Lower lobe of right lung (tissue), 2 donors: ENCODE measurements at regions not wholly inside any gene's neighbourhood (a gene's known extent, or its start where the extent isn't known, plus 50 kb on each side); places are given as distances from the start of the nearest gene placed in this dataset.

Source experiments
- ATAC-seq, 2 donors: fragments of 200-7000 bp; cut with Tn5 transposase; one replicate each; pipeline ENCODE4 v1.9.1; 2020 to 2022; ENCODE audit warnings: mild to moderate bottlenecking in 2 of 2, moderate library complexity in 2 of 2
- DNase-seq: peaks from one replicate; pipeline ENCODE4 v3.0.0-alpha.2; 2020
- H3K27ac ChIP-seq: fragments of 200-600 bp; one replicate; pipeline ENCODE4 v1.8.0; 2022
- H3K27me3 ChIP-seq: fragments of 200-600 bp; one replicate; pipeline ENCODE4 v1.8.0; 2022; ENCODE audit warnings: low read depth
- H3K36me3 ChIP-seq: fragments of 200-600 bp; one replicate; pipeline ENCODE4 v1.8.0; 2022; ENCODE audit warnings: mild to moderate bottlenecking
- H3K4me1 ChIP-seq: fragments of 200-600 bp; one replicate; pipeline ENCODE4 v1.8.0; 2022
- H3K4me3 ChIP-seq: fragments of 200-600 bp; one replicate; pipeline ENCODE4 v1.8.0; 2022; ENCODE audit warnings: mild to moderate bottlenecking
- H3K9me3 ChIP-seq: fragments of 200-600 bp; one replicate; pipeline ENCODE4 v1.8.0; 2022
- CTCF ChIP-seq: fragments of 200-600 bp; IDR thresholded peaks from one replicate; pipeline ENCODE4 v1.8.0; 2022; ENCODE audit warnings: antibody characterized with exemption, mild to moderate bottlenecking
- intact Hi-C: fragments of 100-400 bp; cut with DNase I; formaldehyde crosslinking; loops from one replicate; pipeline ENCODE4 v1.11.0; 2022
- donor health status: DM: no; HTN: yes; CAD: no; lungs with severe emphysema.

GRCh38 chr3:17974206-17974841, 231.9 kb upstream of the TBC1D5 start:
- Histone ChIP-seq H3K36me3 (no peaks in the 10 kb centered on the region), H3K4me3 (no peak overlapping the region), H3K9me3 (no peaks in the 10 kb centered on the region), H3K27me3 (no peaks in the 10 kb centered on the region), H3K4me1 (no peaks in the 10 kb centered on the region), H3K27ac (no peak overlapping the region)
- no peak for TF ChIP-seq CTCF
- DNase-seq (no peak), ATAC-seq (no peak)
- intact Hi-C loops = no loop called here

GRCh38 chr3:17972959-17973906, 230.8 kb upstream of the TBC1D5 start:
- Histone ChIP-seq H3K36me3 (no peaks in the 10 kb centered on the region), H3K9me3 (no peaks in the 10 kb centered on the region), H3K27me3 (no peaks in the 10 kb centered on the region), H3K4me1 (no peaks in the 10 kb centered on the region), H3K4me3 (no peak overlapping the region), H3K27ac (no peak overlapping the region)
- intact Hi-C loops = no loop called here
- DNase-seq = no peak
- no peak for ATAC-seq
- no peak for TF ChIP-seq CTCF

GRCh38 chr3:17972476-17972875, 230.0 kb upstream of the TBC1D5 start:
- Histone ChIP-seq H3K27me3 (no peaks in the 10 kb centered on the region), H3K27ac (no peak overlapping the region), H3K36me3 (no peaks in the 10 kb centered on the region), H3K4me1 (no peaks in the 10 kb centered on the region), H3K9me3 (no peaks in the 10 kb centered on the region), H3K4me3 (no peak overlapping the region)
- ATAC-seq (no peak), DNase-seq (no peak)
- intact Hi-C loops = no loop called here
- TF ChIP-seq CTCF = no peak

GRCh38 chr3:17972030-17972429, 229.6 kb upstream of the TBC1D5 start:
- Histone ChIP-seq H3K9me3 (no peaks in the 10 kb centered on the region), H3K27me3 (no peaks in the 10 kb centered on the region), H3K4me1 (no peaks in the 10 kb centered on the region), H3K27ac (no peak overlapping the region), H3K36me3 (no peaks in the 10 kb centered on the region), H3K4me3 (no peak overlapping the region)
- TF ChIP-seq CTCF = no peak
- ATAC-seq = no peak
- intact Hi-C loops = no loop called here
- DNase-seq = no peak

GRCh38 chr3:17969985-17970568, 227.6 kb upstream of the TBC1D5 start:
- Histone ChIP-seq H3K36me3 (no peaks in the 10 kb centered on the region), H3K4me1 (no peaks in the 10 kb centered on the region), H3K27ac (no peak overlapping the region), H3K4me3 (no peak overlapping the region), H3K27me3 (no peaks in the 10 kb centered on the region), H3K9me3 (no peaks in the 10 kb centered on the region)
- ATAC-seq (no peak), DNase-seq (no peak)
- intact Hi-C loops = no loop called here
- TF ChIP-seq CTCF = no peak
